CD14-positive monocyte (primary cell): ENCODE measurements at regions not wholly inside any gene's neighbourhood (a gene's known extent, or its start where the extent isn't known, plus 50 kb on each side); places are given as distances from the start of the nearest gene placed in this dataset.

ENCODE experiments used
- DNase-seq, 3 donors: peaks; one replicate each; pipeline ENCODE4 v3.0.0-alpha.2; 2011 to 2022
- H2AFZ ChIP-seq: 2 replicates; pipeline ENCODE4 v1.6.0; 2012; ENCODE audit warnings: mild to moderate bottlenecking, low read depth, low read length, inconsistent platforms; ENCODE audit not compliant: insufficient read depth, poor library complexity, severe bottlenecking
- H3K27ac ChIP-seq, 2 donors: 1 replicate in 1 of 2; 2 replicates in 1 of 2; pipeline ENCODE4 v1.5.1; 2012 to 2013; ENCODE audit warnings: low read length in 2 of 2, control low read depth in 1 of 2, inconsistent platforms in 1 of 2, low read depth in 1 of 2, mild to moderate bottlenecking in 1 of 2
- H3K27me3 ChIP-seq, 2 donors: one replicate each; pipeline versions ENCODE4 v1.6.0 to v1.6.1; 2011 to 2013; ENCODE audit warnings: low read length in 2 of 2; ENCODE audit not compliant: control insufficient read depth in 2 of 2, insufficient read depth in 2 of 2
- H3K36me3 ChIP-seq, 2 donors: replicated peaks in 1 of 2; 1 replicate in 1 of 2; 2 replicates in 1 of 2; pipeline versions ENCODE4 v1.5.1 to v1.6.1; 2012 to 2013; ENCODE audit warnings: low read length in 2 of 2, control low read depth in 1 of 2, inconsistent platforms in 1 of 2, mild to moderate bottlenecking in 1 of 2; ENCODE audit not compliant: insufficient read depth in 2 of 2, control insufficient read depth in 1 of 2
- H3K4me1 ChIP-seq, 2 donors: 1 replicate in 1 of 2; 2 replicates in 1 of 2; pipeline versions ENCODE4 v1.5.1 to v1.6.1; 2012 to 2013; ENCODE audit warnings: low read length in 2 of 2, control low read depth in 1 of 2, inconsistent platforms in 1 of 2, mild to moderate bottlenecking in 1 of 2, moderate library complexity in 1 of 2; ENCODE audit not compliant: insufficient read depth in 2 of 2, control insufficient read depth in 1 of 2
- H3K4me2 ChIP-seq: replicated peaks from 2 replicates; pipeline ENCODE3; 2012; ENCODE audit warnings: low read length, moderate library complexity, mild to moderate bottlenecking; ENCODE audit not compliant: poor library complexity, severe bottlenecking; ENCODE audit errors: extremely low read depth
- H3K4me3 ChIP-seq, 3 experiments: fragments of 200-600 bp in 1 of 3; sonication (generic) in 1 of 3; replicated peaks in 1 of 3; 1 replicate in 2 of 3; 2 replicates in 1 of 3; pipeline ENCODE4 v1.5.1; 2011 to 2013; ENCODE audit warnings: low read length in 3 of 3, mild to moderate bottlenecking in 3 of 3, control low read depth in 2 of 3, low read depth in 2 of 3, inconsistent platforms in 1 of 3, moderate library complexity in 1 of 3
- H3K79me2 ChIP-seq: 2 replicates; pipeline ENCODE4 v1.6.0; 2012; ENCODE audit warnings: mild to moderate bottlenecking, control low read depth, inconsistent platforms, low read length, moderate library complexity; ENCODE audit not compliant: insufficient read depth
- H3K9ac ChIP-seq: 2 replicates; pipeline ENCODE4 v1.6.0; 2017; ENCODE audit warnings: low read length, mild to moderate bottlenecking; ENCODE audit not compliant: insufficient read depth, poor library complexity, severe bottlenecking
- H3K9me3 ChIP-seq, 2 donors: replicated peaks in 1 of 2; 1 replicate in 1 of 2; 2 replicates in 1 of 2; pipeline versions ENCODE4 v1.5.1 to v1.6.1; 2012 to 2013; ENCODE audit warnings: low read length in 2 of 2, control low read depth in 1 of 2; ENCODE audit not compliant: control insufficient read depth in 1 of 2, insufficient read depth in 1 of 2
- H4K20me1 ChIP-seq: 2 replicates; pipeline ENCODE4 v1.6.0; 2012; ENCODE audit warnings: mild to moderate bottlenecking, low read length, control low read depth, moderate library complexity; ENCODE audit not compliant: insufficient read depth
- H3K27ac Mint-ChIP-seq, 7 donors: one replicate each; pipeline ENCODE4 v1.8.0; 2020; ENCODE audit warnings: mild to moderate bottlenecking in 7 of 7, mixed read lengths in 7 of 7, moderate library complexity in 6 of 7, inconsistent platforms in 2 of 7
- H3K27me3 Mint-ChIP-seq, 3 donors: one replicate each; pipeline ENCODE4 v1.8.0; 2021 to 2022; ENCODE audit warnings: low read depth in 3 of 3, mild to moderate bottlenecking in 3 of 3, mixed read lengths in 3 of 3, moderate library complexity in 3 of 3, inconsistent platforms in 1 of 3
- H3K36me3 Mint-ChIP-seq, 2 donors: one replicate each; pipeline ENCODE4 v1.8.0; 2020; ENCODE audit warnings: mixed read lengths in 2 of 2, inconsistent platforms in 1 of 2, mild to moderate bottlenecking in 1 of 2
- H3K4me1 Mint-ChIP-seq: one replicate; pipeline ENCODE4 v1.8.0; 2020; ENCODE audit warnings: mild to moderate bottlenecking, mixed read lengths
- H3K4me3 Mint-ChIP-seq, 2 donors: one replicate each; pipeline ENCODE4 v1.8.0; 2020; ENCODE audit warnings: mild to moderate bottlenecking in 2 of 2, mixed read lengths in 2 of 2, moderate library complexity in 1 of 2
- H3K9me3 Mint-ChIP-seq, 7 donors: one replicate each; pipeline ENCODE4 v1.8.0; 2020 to 2022; ENCODE audit warnings: mixed read lengths in 7 of 7, mild to moderate bottlenecking in 6 of 7, moderate library complexity in 6 of 7, inconsistent platforms in 2 of 7
- WGBS: methylation state at CpG from one replicate; pipeline ENCODE4 v1.1.5; 2013; ENCODE audit warnings: missing lambda C conversion rate; ENCODE audit not compliant: insufficient coverage; 5-methylcytosine and 5-hydroxymethylcytosine counted together
- intact Hi-C, 2 donors: fragments of 100-400 bp; cut with micrococcal nuclease; formaldehyde crosslinking; loops; one replicate each; pipeline versions ENCODE4 v1.15.0 to v1.15.1; 2023
- TF ChIP-seq, protein P1 (sequence below): fragments of 200-600 bp; IDR thresholded peaks from one replicate; pipeline ENCODE4 v1.8.0; 2022; ENCODE audit warnings: antibody characterized with exemption, mild to moderate bottlenecking

DNA sequence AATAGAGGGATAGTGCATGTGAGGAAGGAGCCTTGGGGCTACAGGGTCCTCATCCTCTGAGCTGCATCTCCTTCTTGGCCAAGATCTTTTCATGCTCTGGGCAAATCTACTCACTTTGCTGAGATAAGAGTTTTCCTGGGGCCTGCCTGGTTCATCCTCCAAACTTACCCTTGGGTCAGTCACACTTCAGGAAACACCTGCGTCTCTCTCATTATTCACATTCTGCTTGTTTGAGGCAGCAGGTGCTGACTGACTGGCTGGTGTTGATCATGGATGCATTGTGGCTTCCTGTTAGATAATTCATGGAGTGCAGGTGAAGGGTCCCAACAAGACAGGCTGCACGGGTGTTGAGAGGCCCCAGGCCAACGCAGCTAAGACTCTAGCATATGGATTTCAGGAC is 162.6 kb downstream of the SALL1 start:
- no peaks in the 10 kb centered on the region for H3K36me3 ChIP-seq
- H3K27ac ChIP-seq, result no peak overlapping the region
- H3K4me2 ChIP-seq, result no peak overlapping the region
- no peak overlapping the region for H3K27ac Mint-ChIP-seq
- H3K27me3 ChIP-seq, result no peaks in the 10 kb centered on the region
- H3K9ac ChIP-seq, result no peak overlapping the region
- intact Hi-C loops, result no loop called here
- H3K9me3 Mint-ChIP-seq, result peaks cover 0 to 6% (median 2%) of the 10 kb centered on the region in 7 donors
- no peaks in the 10 kb centered on the region for H3K36me3 Mint-ChIP-seq
- no peak overlapping the region for H2AFZ ChIP-seq
- no peak for DNase-seq
- H3K4me3 ChIP-seq, result no peak overlapping the region
- H4K20me1 ChIP-seq, result no peaks in the 10 kb centered on the region
- H3K27me3 Mint-ChIP-seq, result peaks cover 0 to 4% (median 3%) of the 10 kb centered on the region in 3 donors
- no peak overlapping the region for H3K4me3 Mint-ChIP-seq
- peaks cover 3% of the 10 kb centered on the region for H3K4me1 Mint-ChIP-seq
- no CpG with 5 or more reads among the region's 3 CpGs for WGBS
- TF ChIP-seq, protein P1, sequence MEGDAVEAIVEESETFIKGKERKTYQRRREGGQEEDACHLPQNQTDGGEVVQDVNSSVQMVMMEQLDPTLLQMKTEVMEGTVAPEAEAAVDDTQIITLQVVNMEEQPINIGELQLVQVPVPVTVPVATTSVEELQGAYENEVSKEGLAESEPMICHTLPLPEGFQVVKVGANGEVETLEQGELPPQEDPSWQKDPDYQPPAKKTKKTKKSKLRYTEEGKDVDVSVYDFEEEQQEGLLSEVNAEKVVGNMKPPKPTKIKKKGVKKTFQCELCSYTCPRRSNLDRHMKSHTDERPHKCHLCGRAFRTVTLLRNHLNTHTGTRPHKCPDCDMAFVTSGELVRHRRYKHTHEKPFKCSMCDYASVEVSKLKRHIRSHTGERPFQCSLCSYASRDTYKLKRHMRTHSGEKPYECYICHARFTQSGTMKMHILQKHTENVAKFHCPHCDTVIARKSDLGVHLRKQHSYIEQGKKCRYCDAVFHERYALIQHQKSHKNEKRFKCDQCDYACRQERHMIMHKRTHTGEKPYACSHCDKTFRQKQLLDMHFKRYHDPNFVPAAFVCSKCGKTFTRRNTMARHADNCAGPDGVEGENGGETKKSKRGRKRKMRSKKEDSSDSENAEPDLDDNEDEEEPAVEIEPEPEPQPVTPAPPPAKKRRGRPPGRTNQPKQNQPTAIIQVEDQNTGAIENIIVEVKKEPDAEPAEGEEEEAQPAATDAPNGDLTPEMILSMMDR, result no peak
- H3K79me2 ChIP-seq, result no peaks in the 10 kb centered on the region
- H3K4me1 ChIP-seq, result no peaks in the 10 kb centered on the region
- H3K9me3 ChIP-seq, result no peaks in the 10 kb centered on the region

DNA sequence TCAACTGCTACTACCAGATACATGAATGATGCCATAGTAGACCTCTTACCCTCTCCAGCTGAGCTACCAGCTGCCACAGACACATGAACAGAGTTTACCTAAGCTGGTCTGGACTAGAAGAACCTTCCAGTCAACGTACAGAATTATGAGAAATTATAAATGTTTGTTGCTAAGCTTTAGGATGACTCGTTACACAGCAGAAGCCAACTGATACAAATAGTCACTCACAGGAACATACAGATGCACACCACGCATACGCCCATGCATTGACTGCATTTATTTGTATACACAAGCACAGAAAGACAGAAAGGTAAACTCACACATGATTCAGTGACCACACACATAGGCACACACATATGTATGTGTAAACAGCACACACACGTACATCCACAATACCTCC is 164.6 kb downstream of the SALL1 start:
- no peak for DNase-seq
- Histone ChIP-seq H2AFZ (no peak overlapping the region), H3K4me2 (no peak overlapping the region), H3K9me3 (no peaks in the 10 kb centered on the region), H3K4me1 (no peaks in the 10 kb centered on the region), H3K36me3 (no peaks in the 10 kb centered on the region), H3K79me2 (no peaks in the 10 kb centered on the region), H3K4me3 (no peak overlapping the region), H3K27ac (no peak overlapping the region), H4K20me1 (no peaks in the 10 kb centered on the region), H3K27me3 (no peaks in the 10 kb centered on the region), H3K9ac (no peak overlapping the region)
- Mint-ChIP-seq H3K9me3 (peaks cover 1 to 11% (median 4%) of the 10 kb centered on the region in 7 donors), H3K36me3 (no peaks in the 10 kb centered on the region), H3K4me3 (no peak overlapping the region), H3K27ac (no peak overlapping the region), H3K27me3 (peaks cover 0 to 3% (median 0%) of the 10 kb centered on the region in 3 donors), H3K4me1 (peaks cover 3% of the 10 kb centered on the region)
- intact Hi-C loops, result no loop called here
- 100% methylated on average over 3 of the region's 5 CpGs for WGBS
- TF ChIP-seq, protein P1, result no peak
